Vagina (tissue), 2 donors: ENCODE measurements at regions not wholly inside any gene's neighbourhood (a gene's known extent, or its start where the extent isn't known, plus 50 kb on each side); places are given as distances from the start of the nearest gene placed in this dataset.

Experiments
- DNase-seq, 2 donors: peaks; one replicate each; pipeline ENCODE4 v3.0.0-alpha.2; 2017; ENCODE audit errors: extremely low spot score in 2 of 2
- H3K27ac ChIP-seq: fragments of 200-600 bp; sonication (generic); one replicate; pipeline ENCODE4 v1.5.1; 2019
- H3K27me3 ChIP-seq: fragments of 200-600 bp; sonication (generic); one replicate; pipeline ENCODE4 v1.5.1; 2019
- H3K36me3 ChIP-seq, 2 donors: fragments of 200-600 bp; sonication (generic); one replicate each; pipeline ENCODE4 v1.5.1; 2017 to 2019
- H3K4me1 ChIP-seq: fragments of 200-600 bp; sonication (generic); one replicate; pipeline ENCODE4 v1.5.1; 2019
- H3K4me3 ChIP-seq, 2 donors: fragments of 200-600 bp; sonication (generic); 1 replicate in 1 of 2; 2 replicates in 1 of 2; pipeline ENCODE4 v1.5.1; 2016 to 2019
- H3K9me3 ChIP-seq: fragments of 200-600 bp; sonication (generic); one replicate; pipeline ENCODE4 v1.5.1; 2019
- POLR2A ChIP-seq, 2 donors: fragments of 450-650 bp; IDR thresholded peaks; one replicate each; pipeline ENCODE4 v1.6.1; 2017; ENCODE audit warnings: antibody characterized with exemption in 2 of 2, mild to moderate bottlenecking in 2 of 2, moderate library complexity in 2 of 2
- POLR2AphosphoS5 ChIP-seq, 2 donors: sonication (generic); formaldehyde crosslinking; IDR thresholded peaks; one replicate each; pipeline ENCODE4 v1.9.0; 2017; ENCODE audit warnings: antibody characterized with exemption in 2 of 2, mild to moderate bottlenecking in 2 of 2, low read depth in 1 of 2; ENCODE audit not compliant: insufficient read depth in 1 of 2
- intact Hi-C: fragments of 100-400 bp; cut with DNase I; formaldehyde crosslinking; loops from one replicate; pipeline ENCODE4 v1.15.1; 2023
- TF ChIP-seq, protein P1 (sequence below), 3 experiments: fragments of 450-650 bp in 2 of 3; fragments of 200-600 bp in 1 of 3; sonication (generic) in 1 of 3; IDR thresholded peaks; one replicate each; pipeline ENCODE4 v1.5.1; 2017 to 2019; ENCODE audit warnings: antibody characterized with exemption in 3 of 3, mild to moderate bottlenecking in 2 of 3, moderate library complexity in 2 of 3

DNA sequence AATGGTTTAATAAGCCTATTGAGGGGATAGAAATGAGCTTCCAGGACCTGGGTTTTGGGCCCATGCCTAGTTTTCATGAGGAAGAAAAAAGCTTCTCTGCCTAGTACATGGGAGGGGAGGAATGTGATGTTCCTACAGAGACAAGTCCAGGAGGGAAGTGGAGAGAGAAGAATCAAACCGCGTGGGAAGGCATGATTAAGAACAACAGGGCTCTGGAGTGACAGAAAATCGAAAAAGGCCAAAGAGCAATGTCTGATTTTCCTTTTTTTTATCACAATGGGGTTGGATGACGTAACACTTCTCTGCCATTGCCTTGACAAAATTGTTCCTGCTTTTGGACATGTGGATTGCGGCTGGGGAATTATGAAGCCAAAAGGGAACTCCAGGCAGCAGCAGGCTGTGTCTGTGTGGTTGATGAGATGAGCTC lies 258.6 kb downstream of the CXCL12 start:
- DNase-seq: no peak
- H3K4me1 ChIP-seq: no peaks in the 10 kb centered on the region
- TF ChIP-seq, protein P1, sequence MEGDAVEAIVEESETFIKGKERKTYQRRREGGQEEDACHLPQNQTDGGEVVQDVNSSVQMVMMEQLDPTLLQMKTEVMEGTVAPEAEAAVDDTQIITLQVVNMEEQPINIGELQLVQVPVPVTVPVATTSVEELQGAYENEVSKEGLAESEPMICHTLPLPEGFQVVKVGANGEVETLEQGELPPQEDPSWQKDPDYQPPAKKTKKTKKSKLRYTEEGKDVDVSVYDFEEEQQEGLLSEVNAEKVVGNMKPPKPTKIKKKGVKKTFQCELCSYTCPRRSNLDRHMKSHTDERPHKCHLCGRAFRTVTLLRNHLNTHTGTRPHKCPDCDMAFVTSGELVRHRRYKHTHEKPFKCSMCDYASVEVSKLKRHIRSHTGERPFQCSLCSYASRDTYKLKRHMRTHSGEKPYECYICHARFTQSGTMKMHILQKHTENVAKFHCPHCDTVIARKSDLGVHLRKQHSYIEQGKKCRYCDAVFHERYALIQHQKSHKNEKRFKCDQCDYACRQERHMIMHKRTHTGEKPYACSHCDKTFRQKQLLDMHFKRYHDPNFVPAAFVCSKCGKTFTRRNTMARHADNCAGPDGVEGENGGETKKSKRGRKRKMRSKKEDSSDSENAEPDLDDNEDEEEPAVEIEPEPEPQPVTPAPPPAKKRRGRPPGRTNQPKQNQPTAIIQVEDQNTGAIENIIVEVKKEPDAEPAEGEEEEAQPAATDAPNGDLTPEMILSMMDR (IDR thresholded peaks at IDR 0.05): no peak
- TF ChIP-seq POLR2A (IDR thresholded peaks at IDR 0.05) (no peak), POLR2AphosphoS5 (IDR thresholded peaks at IDR 0.05; ENCODE audit: insufficient read depth in 1 of 2, low read depth in 1 of 2) (no peak)
- H3K27ac ChIP-seq: peak overlapping the region; percentile 50
- no peak overlapping the region for H3K4me3 ChIP-seq
- no peaks in the 10 kb centered on the region for H3K27me3 ChIP-seq
- intact Hi-C loops: no loop called here
- no peaks in the 10 kb centered on the region for H3K9me3 ChIP-seq
- no peaks in the 10 kb centered on the region for H3K36me3 ChIP-seq

DNA sequence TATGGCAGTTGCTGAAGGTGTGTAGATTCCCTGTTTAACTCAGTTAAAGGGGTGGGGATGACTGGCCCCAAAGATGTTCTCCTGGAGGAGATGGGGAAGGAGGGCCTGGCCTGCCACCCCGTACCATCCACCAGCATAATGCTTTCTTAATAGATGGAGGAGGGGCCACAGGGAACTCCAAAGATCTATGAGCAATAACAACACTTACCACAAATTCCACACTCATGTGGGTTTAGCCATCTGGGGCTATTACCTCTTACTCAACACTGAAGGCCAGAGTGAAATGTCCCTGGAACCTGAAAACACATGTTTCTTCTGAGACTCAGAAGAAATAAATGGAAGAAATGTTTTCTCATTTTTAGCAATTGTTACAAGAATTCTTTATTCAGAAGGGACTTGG lies 259.0 kb downstream of the CXCL12 start:
- DNase-seq: no peak
- TF ChIP-seq POLR2AphosphoS5 (IDR thresholded peaks at IDR 0.05; ENCODE audit: insufficient read depth in 1 of 2, low read depth in 1 of 2) (no peak), POLR2A (IDR thresholded peaks at IDR 0.05) (no peak)
- TF ChIP-seq, protein P1 (IDR thresholded peaks at IDR 0.05): no peak
- Histone ChIP-seq H3K4me3 (no peak overlapping the region), H3K36me3 (no peaks in the 10 kb centered on the region), H3K4me1 (no peaks in the 10 kb centered on the region), H3K27ac (peak overlapping the region; percentile 50), H3K27me3 (no peaks in the 10 kb centered on the region), H3K9me3 (no peaks in the 10 kb centered on the region)
- intact Hi-C loops: no loop called here

DNA sequence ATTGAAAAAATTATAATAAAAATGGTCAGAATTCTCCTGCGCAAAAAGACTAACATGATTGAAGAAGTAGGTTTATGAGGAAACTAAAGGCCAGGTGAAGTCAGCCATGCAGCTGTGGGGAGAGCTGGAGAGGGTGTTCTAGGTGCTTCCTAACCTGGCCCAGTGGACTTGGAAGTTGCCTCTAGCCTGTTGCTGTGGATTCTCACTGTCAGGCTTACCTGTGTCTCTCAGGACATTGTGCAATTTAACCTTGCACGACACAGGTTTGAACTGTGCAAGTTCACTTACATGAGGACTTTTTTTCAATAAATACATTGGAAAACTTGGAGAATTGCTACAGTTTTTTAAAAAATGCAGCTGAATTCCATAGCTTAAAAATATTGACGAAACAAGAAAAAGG lies 266.4 kb downstream of the CXCL12 start:
- H3K27me3 ChIP-seq: no peaks in the 10 kb centered on the region
- no peak for DNase-seq
- no peak overlapping the region for H3K27ac ChIP-seq
- no peaks in the 10 kb centered on the region for H3K4me1 ChIP-seq
- intact Hi-C loops: no loop called here
- no peaks in the 10 kb centered on the region for H3K9me3 ChIP-seq
- TF ChIP-seq POLR2AphosphoS5 (IDR thresholded peaks at IDR 0.05; ENCODE audit: insufficient read depth in 1 of 2, low read depth in 1 of 2) (no peak), POLR2A (IDR thresholded peaks at IDR 0.05) (no peak)
- TF ChIP-seq, protein P1 (IDR thresholded peaks at IDR 0.05): no peak
- no peaks in the 10 kb centered on the region for H3K36me3 ChIP-seq
- H3K4me3 ChIP-seq: no peak overlapping the region

DNA sequence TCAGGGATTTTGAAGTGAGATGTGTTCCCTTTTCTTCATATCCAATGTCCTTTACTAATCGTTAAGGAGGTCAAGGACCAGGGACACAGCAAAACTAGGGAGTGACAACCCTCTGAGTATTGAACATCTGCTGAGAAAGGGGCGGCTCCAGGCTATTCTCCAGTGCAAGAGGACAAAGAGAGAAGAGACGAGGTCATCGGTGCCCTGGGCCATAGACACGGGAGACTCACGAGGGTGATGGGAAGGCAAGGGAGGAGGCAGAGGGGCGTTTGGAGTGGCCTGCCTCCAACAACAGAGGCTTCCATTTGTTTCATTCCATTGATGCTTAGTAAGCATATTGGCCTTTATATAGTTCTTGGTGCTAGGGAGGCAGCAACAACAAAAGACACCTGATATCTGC lies 268.4 kb downstream of the CXCL12 start:
- Histone ChIP-seq H3K4me3 (no peak overlapping the region), H3K27me3 (no peaks in the 10 kb centered on the region), H3K4me1 (no peaks in the 10 kb centered on the region), H3K36me3 (no peaks in the 10 kb centered on the region), H3K9me3 (no peaks in the 10 kb centered on the region), H3K27ac (no peak overlapping the region)
- no peak for TF ChIP-seq POLR2A (IDR thresholded peaks at IDR 0.05)
- no peak for TF ChIP-seq POLR2AphosphoS5 (IDR thresholded peaks at IDR 0.05; ENCODE audit: insufficient read depth in 1 of 2, low read depth in 1 of 2)
- TF ChIP-seq, protein P1 (IDR thresholded peaks at IDR 0.05): no peak
- DNase-seq: no peak
- intact Hi-C loops: no loop called here

DNA sequence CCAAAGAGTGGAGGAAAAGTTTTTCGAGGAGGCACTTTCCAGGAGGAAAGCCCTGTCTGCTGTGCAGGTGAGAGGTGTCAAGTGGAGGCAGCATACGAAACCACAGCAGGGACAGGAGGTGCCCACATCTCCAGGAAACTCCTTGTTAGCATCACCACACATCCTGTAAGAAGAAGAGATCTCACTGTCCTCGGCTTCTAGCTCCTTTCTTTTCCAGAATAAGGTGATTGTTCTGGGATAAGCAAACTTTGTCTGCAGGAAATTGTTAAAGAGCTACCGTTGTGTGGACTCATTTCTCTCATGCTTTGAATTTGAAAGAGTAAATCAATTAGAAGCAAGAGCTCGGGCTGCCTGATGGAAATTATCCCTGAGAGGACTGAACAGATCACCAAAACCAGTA lies 269.4 kb downstream of the CXCL12 start:
- H3K27me3 ChIP-seq: no peaks in the 10 kb centered on the region
- H3K9me3 ChIP-seq: no peaks in the 10 kb centered on the region
- DNase-seq: no peak
- H3K4me1 ChIP-seq: no peaks in the 10 kb centered on the region
- H3K4me3 ChIP-seq: no peak overlapping the region
- no peaks in the 10 kb centered on the region for H3K36me3 ChIP-seq
- H3K27ac ChIP-seq: no peak overlapping the region
- TF ChIP-seq, protein P1 (IDR thresholded peaks at IDR 0.05): no peak
- no peak for TF ChIP-seq POLR2A (IDR thresholded peaks at IDR 0.05)
- no peak for TF ChIP-seq POLR2AphosphoS5 (IDR thresholded peaks at IDR 0.05; ENCODE audit: insufficient read depth in 1 of 2, low read depth in 1 of 2)
- intact Hi-C loops: no loop called here
